T-helper 2 cell treated with Interferon-gamma antibody and Interleukin-4, amounts not matched to agents 100 ng/mL and 5 ng/mL, for 36 hours (primary cell): ENCODE measurements at regions not wholly inside any gene's neighbourhood (a gene's known extent, or its start where the extent isn't known, plus 50 kb on each side); places are given as distances from the start of the nearest gene placed in this dataset.

ENCODE experiments used
- intact Hi-C: fragments of 100-400 bp; cut with micrococcal nuclease; formaldehyde crosslinking; loops from one replicate; pipeline ENCODE4 v1.15.1; 2023

GRCh38 chr18:70468861-70469547 is 180.2 kb downstream of the SOCS6 start:
- intact Hi-C loops, result no loop called here

- intact Hi-C loops, result no loop called here
These were observed 175.7 kb downstream of the SOCS6 start for GRCh38 chr18:70464343-70465114.

- intact Hi-C loops, result no loop called here
These were observed 174.2 kb downstream of the SOCS6 start for GRCh38 chr18:70463085-70463484.

DNA sequence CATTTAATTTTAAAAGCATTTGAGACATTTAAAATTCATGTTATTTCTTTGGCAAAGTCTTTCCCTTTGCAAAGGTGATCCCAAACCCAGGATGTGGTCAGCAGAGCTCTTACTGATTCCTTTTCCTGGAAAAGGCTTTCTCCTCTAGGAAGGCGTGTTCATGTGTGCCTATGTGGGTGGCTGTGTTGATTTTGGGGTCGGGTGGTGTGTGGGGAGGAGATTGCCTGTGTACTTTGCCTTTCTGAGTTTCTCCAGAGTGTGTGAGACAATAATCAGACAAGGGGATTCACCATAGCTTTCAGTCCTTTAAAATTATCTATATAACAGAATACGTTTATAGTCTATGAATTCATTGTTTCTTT is 173.2 kb downstream of the SOCS6 start:
- intact Hi-C loops, result no loop called here

- intact Hi-C loops, result no loop called here
These were observed 172.7 kb downstream of the SOCS6 start for GRCh38 chr18:70461323-70462077.

- intact Hi-C loops, result no loop called here
These were observed 170.9 kb downstream of the SOCS6 start for GRCh38 chr18:70459731-70460130.

GRCh38 chr18:70459251-70459650 is 170.4 kb downstream of the SOCS6 start:
- intact Hi-C loops, result no loop called here

- intact Hi-C loops, result no loop called here
These were observed 168.9 kb downstream of the SOCS6 start for GRCh38 chr18:70457788-70458187.

DNA sequence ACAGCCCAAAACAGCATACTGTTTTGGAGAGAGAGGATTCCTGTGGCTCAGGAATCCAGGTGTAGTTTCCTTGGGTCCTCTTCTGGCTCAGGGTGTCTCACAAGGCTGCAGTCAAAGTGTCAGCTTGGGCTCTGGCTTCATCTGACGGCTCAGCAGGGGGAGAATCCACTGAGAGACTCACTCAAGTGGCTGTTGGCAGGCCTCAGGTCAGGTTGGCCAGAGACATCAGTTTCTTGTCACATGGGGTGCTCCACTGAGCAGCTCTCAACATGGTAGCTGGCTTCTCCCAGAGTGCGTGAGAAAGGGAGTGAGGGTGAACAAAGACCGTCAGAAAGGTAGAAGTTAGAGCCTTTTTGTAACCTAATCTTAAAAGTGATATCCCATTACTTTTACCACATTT is 168.4 kb downstream of the SOCS6 start:
- intact Hi-C loops, result no loop called here

DNA sequence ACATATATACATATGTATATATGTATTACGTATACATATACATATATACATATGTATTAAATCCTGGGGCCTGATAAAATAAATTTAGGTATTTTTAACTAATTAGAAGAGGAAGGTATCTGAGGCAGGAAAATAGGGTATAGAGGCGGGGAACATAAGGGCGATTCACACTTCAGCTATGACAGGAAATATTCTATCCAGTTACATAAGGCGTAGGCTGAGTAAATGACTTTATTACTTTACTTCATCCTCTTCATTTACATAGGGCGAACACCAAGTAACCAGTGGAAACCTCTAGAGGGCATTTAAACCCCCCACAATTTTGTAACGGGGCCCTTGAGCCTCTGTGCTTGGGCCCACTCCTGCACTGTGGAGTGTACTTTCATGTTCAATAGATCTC is 167.5 kb downstream of the SOCS6 start:
- intact Hi-C loops, result no loop called here

DNA sequence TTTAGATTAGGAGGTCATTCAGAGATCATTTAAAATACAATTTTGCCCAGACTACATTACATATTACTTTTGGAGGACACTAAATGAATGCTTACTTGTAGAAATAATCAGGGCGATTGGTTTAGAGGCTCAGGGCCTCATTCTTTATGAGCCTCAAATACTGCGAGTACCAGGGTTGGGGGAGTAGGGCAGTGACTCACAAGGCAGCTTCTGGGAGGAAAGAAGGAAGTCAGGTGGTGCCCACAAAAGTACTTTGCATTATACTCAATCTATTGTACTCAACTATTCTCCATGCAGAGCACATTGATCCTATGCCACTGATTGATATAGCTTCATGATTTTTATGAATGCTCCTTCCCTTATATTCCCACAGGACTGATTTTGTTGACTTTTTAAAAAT is 166.9 kb downstream of the SOCS6 start:
- intact Hi-C loops, result no loop called here

DNA sequence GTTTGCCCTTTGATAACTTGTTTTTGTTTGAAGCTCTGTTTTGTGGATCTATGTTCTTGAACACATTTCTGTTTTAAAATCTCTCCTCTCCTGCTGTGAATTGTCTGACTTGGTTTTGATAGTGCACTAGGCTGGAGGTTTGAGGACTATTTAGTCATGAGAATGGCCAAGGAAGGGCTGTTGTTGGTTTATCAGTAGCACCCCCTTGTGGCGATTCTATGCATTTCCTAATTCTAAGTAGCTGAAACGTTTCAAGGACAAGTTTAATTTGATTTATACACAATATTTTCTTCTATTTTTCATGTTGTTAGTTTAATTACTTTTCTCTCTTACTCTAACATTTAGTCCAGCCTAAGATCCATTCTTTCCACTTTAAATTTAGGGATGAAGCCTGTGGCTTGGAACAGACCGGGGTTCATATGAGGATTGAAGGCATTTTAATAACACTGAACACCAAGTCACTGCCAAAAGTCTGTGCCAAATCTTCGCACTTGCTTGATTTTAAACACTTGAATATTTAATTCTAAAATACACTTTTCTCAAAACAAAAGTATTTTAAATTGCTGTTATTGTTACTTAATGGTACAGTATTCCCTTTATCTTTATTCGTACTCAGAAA is 166.0 kb downstream of the SOCS6 start:
- intact Hi-C loops, result loop anchor here (1.0 to 5.0 kb wide), 2 partner anchors 259 to 1608 kb away; no protein-coding TSS in a partner anchor

GRCh38 chr18:70453058-70453775 is 164.4 kb downstream of the SOCS6 start:
- intact Hi-C loops, result loop anchor here (5.0 kb wide), 1 partner anchor 1606 kb away; no protein-coding TSS in a partner anchor

- intact Hi-C loops, result loop anchor here (5.0 kb wide), 1 partner anchor 1605 kb away; no protein-coding TSS in a partner anchor
These were observed 163.7 kb downstream of the SOCS6 start for GRCh38 chr18:70452501-70452900.

DNA sequence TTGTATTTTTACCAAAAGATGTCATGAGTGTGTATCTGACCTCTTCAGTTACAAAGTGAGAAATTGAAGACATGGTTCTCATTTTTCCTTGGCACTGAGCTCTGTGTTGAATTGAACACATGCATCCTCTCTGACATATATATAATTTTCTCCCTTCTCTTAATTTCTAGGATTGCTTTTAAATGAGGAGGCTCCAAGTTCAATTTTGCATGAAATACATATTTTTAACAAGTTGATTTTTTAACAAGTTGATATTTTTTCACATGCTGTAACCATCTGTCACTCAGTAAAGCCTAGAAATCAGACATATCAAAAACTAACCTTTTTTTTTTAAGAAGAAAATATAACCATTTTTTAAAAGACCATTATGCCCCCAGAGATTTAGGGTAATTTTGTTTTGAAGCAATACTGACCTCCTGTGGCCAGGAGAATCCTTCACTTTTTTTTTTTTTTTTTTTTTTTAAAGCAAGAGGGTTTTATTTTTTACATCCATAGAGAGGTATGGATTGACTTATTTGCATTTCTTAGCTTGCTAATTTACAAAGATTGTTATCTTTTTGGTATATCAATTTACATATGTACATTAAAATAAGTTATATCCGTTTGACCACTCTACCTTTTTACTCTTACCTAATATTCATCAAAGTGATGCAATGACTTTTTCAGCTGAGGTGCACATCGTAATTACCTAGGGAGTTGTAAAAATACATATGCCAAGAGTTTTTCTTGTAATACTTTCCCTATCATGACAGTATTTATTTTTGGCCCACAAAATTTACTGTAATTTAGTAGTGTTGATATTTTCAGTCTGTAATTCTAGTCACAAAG is 161.8 kb downstream of the SOCS6 start:
- intact Hi-C loops, result loop anchor here (5.0 kb wide), 1 partner anchor 1603 kb away; no protein-coding TSS in a partner anchor

- intact Hi-C loops, result no loop called here
These were observed 159.7 kb downstream of the SOCS6 start for GRCh38 chr18:70448588-70448987.

- intact Hi-C loops, result no loop called here
These were observed 157.2 kb downstream of the SOCS6 start for GRCh38 chr18:70446063-70446462.

- intact Hi-C loops, result no loop called here
These were observed 154.1 kb downstream of the SOCS6 start for GRCh38 chr18:70442933-70443332.

- intact Hi-C loops, result loop anchor here (5.0 kb wide), 1 partner anchor 1586 kb away; no protein-coding TSS in a partner anchor
These were observed 144.1 kb downstream of the SOCS6 start for GRCh38 chr18:70432804-70433400.
